OCI-LY3 (cell line): ENCODE measurements at regions not wholly inside any gene's neighbourhood (a gene's known extent, or its start where the extent isn't known, plus 50 kb on each side); places are given as distances from the start of the nearest gene placed in this dataset.

Source experiments
- H2AFZ ChIP-seq: fragments of 200-600, 300-600 bp; shearing (Covaris generic); 2 replicates; pipeline ENCODE4 v1.6.0; 2014; ENCODE audit warnings: antibody characterized with exemption, low read depth, low read length
- H3K27ac ChIP-seq: fragments of 200-600, 300-600 bp; sonication (generic); 2 replicates; pipeline ENCODE4 v1.5.1; 2014; ENCODE audit warnings: mild to moderate bottlenecking, low read length, moderate library complexity, mixed read lengths
- H3K27me3 ChIP-seq: fragments of 200-600, 300-600 bp; sonication (generic); 2 replicates; pipeline ENCODE4 v1.6.1; 2014; ENCODE audit warnings: low read depth, low read length, mixed read lengths
- H3K36me3 ChIP-seq: fragments of 200-600, 300-600 bp; sonication (generic); replicated peaks from 2 replicates; pipeline ENCODE3; 2014; ENCODE audit warnings: low read depth, low read length, mixed read lengths
- H3K4me1 ChIP-seq: fragments of 300-600, 200-600 bp; sonication (generic); 2 replicates; pipeline ENCODE4 v1.6.1; 2014; ENCODE audit warnings: low read length, mixed read lengths
- H3K4me2 ChIP-seq: fragments of 200-600, 300-600 bp; sonication (generic); 2 replicates; pipeline ENCODE4 v1.6.1; 2014; ENCODE audit warnings: low read length, mixed read lengths
- H3K4me3 ChIP-seq: fragments of 300-600, 200-600 bp; sonication (generic); 2 replicates; pipeline ENCODE4 v1.5.1; 2014; ENCODE audit warnings: antibody characterized with exemption, mild to moderate bottlenecking, low read length, moderate library complexity
- H3K79me2 ChIP-seq: fragments of 300-600, 200-600 bp; shearing (Covaris generic); 2 replicates; pipeline ENCODE4 v1.6.1; 2014; ENCODE audit warnings: mild to moderate bottlenecking, low read length, mixed read lengths
- H3K9ac ChIP-seq: fragments of 300-600, 200-600 bp; shearing (Covaris generic); 2 replicates; pipeline ENCODE4 v1.6.0; 2014; ENCODE audit warnings: mild to moderate bottlenecking, low read length, moderate library complexity
- H3K9me3 ChIP-seq: fragments of 200-600, 300-600 bp; shearing (Covaris generic); 2 replicates; pipeline ENCODE4 v1.6.1; 2014; ENCODE audit warnings: low read length, mixed read lengths; ENCODE audit not compliant: insufficient read depth
- H4K20me1 ChIP-seq: fragments of 200-600, 300-600 bp; sonication (generic); 2 replicates; pipeline ENCODE4 v1.6.1; 2016; ENCODE audit warnings: low read length, mixed read lengths; ENCODE audit not compliant: insufficient read depth
- EZH2phosphoT487 ChIP-seq: fragments of 200-600 bp; shearing (Covaris generic); IDR thresholded peaks from 2 replicates; pipeline ENCODE4 v1.6.1; 2018; ENCODE audit warnings: antibody characterized with exemption, mixed run types, low read depth
- TF ChIP-seq, protein P1 (sequence below): fragments of 200-600, 300-600 bp; sonication (generic); IDR thresholded peaks from 2 replicates; pipeline ENCODE4 v1.5.1; 2014; ENCODE audit warnings: antibody characterized with exemption, low read length, low read depth

DNA sequence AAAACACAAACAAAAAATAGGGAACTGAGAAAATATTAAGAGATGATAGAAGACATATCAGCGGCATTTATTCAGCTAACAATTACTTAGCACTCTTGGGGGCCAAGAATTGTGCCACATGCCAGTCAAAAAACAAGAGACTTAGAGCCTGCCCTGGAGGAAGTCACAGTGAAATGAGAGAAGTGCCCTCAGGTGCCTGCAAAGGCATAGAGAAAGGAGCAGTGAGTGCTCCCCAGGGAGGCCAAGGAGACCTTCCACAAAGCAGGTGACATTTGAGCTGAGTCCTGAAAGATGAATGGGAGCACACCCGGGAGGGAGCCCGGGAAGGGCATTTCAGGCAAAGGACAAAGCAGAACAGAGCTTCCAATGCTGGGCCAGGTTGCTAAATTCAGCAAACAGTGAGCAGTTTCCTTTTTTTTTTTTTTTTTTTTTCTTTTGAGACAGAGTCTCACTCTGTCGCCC lies 184.7 kb upstream of the JARID2 start:
- H2AFZ ChIP-seq: no peak overlapping the region

DNA sequence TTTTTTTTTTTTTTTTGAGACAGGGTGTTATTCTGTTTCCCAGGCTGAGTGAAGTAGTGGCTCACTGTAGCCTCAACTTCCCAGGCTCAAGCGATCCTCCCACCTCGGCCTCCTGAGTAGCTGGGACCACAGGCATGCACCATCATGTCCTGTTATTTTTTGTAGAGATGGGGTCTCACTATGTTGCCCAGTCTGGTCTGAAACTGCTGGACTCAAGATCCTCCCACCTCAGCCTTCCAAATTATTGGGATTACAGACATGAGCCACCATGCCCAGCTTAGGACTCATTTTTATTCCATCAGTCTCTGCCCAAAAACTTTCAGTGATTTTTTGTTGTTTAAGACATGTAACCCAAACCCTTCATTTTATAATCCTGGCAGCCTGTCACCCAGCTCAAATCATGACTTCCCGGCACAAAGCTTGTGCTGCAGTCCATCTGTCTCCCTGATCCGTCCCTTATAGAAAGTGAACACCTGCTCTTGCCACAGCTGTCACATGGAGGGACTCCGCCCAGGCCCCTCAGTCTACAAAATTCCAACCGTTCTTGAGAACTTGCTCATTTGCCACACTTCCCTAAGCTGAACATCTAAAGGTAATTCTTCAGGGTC lies 183.9 kb upstream of the JARID2 start:
- H3K4me2 ChIP-seq: no peak overlapping the region
- H4K20me1 ChIP-seq: no peaks in the 10 kb centered on the region
- no peak overlapping the region for H3K4me3 ChIP-seq
- H2AFZ ChIP-seq: no peak overlapping the region
- no peak for TF ChIP-seq EZH2phosphoT487
- TF ChIP-seq, protein P1, sequence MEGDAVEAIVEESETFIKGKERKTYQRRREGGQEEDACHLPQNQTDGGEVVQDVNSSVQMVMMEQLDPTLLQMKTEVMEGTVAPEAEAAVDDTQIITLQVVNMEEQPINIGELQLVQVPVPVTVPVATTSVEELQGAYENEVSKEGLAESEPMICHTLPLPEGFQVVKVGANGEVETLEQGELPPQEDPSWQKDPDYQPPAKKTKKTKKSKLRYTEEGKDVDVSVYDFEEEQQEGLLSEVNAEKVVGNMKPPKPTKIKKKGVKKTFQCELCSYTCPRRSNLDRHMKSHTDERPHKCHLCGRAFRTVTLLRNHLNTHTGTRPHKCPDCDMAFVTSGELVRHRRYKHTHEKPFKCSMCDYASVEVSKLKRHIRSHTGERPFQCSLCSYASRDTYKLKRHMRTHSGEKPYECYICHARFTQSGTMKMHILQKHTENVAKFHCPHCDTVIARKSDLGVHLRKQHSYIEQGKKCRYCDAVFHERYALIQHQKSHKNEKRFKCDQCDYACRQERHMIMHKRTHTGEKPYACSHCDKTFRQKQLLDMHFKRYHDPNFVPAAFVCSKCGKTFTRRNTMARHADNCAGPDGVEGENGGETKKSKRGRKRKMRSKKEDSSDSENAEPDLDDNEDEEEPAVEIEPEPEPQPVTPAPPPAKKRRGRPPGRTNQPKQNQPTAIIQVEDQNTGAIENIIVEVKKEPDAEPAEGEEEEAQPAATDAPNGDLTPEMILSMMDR: no peak
- H3K9ac ChIP-seq: no peak overlapping the region
- no peaks in the 10 kb centered on the region for H3K9me3 ChIP-seq
- no peak overlapping the region for H3K27ac ChIP-seq
- H3K36me3 ChIP-seq: no peaks in the 10 kb centered on the region
- H3K79me2 ChIP-seq: no peaks in the 10 kb centered on the region
- no peaks in the 10 kb centered on the region for H3K27me3 ChIP-seq
- peaks cover 13% of the 10 kb centered on the region for H3K4me1 ChIP-seq

More for the DNA sequence above, 184.7 kb upstream of the JARID2 start:
- Histone ChIP-seq H3K27me3 (no peaks in the 10 kb centered on the region), H3K4me2 (peak overlapping the region; percentile 22), H4K20me1 (no peaks in the 10 kb centered on the region), H3K27ac (no peak overlapping the region), H3K4me3 (no peak overlapping the region), H3K9ac (no peak overlapping the region), H3K4me1 (peaks cover 13% of the 10 kb centered on the region), H3K9me3 (no peaks in the 10 kb centered on the region), H3K36me3 (no peaks in the 10 kb centered on the region), H3K79me2 (no peaks in the 10 kb centered on the region)
- no peak for TF ChIP-seq EZH2phosphoT487
- TF ChIP-seq, protein P1: no peak

DNA sequence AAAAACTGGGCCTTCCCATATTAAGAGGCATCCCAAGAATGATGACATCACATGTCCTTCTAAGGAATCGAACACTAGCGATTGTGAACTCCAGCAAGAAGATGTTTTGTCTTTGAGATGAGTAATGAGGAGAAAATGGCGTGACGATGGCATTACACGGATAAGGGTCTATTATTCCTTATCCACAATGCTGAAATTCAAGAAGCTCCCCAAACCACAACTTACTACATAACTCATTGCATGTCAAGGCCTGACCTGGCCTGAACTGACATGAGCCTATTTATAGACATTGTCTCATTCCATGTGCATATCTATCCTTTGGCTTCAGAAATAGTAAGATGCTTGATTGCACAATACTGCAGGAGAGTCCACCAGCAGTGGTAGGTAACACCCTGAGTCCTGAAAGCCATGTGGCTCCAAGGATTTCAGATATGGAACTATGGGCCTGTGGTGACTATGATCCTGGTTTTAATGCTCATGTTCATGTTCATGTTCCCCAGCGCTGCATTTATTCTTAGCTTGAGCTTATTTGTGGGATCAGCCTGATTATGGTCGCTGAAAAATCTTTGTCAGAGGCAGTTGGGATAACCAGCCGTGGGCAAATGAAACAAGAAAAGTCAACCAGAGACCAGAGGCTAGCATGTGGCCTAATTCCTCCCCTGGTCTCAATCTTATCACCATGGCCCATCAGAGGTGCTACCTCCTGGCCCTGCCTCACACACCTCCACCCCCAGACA lies 183.2 kb upstream of the JARID2 start:
- H2AFZ ChIP-seq: no peak overlapping the region
- H3K4me1 ChIP-seq: peaks cover 13% of the 10 kb centered on the region
- no peaks in the 10 kb centered on the region for H3K79me2 ChIP-seq
- no peak overlapping the region for H3K9ac ChIP-seq
- no peaks in the 10 kb centered on the region for H3K9me3 ChIP-seq
- H3K36me3 ChIP-seq: no peaks in the 10 kb centered on the region
- no peaks in the 10 kb centered on the region for H3K27me3 ChIP-seq
- H3K4me3 ChIP-seq: no peak overlapping the region
- no peak overlapping the region for H3K27ac ChIP-seq
- TF ChIP-seq EZH2phosphoT487: no peak
- TF ChIP-seq, protein P1: no peak
- no peak overlapping the region for H3K4me2 ChIP-seq
- no peaks in the 10 kb centered on the region for H4K20me1 ChIP-seq

DNA sequence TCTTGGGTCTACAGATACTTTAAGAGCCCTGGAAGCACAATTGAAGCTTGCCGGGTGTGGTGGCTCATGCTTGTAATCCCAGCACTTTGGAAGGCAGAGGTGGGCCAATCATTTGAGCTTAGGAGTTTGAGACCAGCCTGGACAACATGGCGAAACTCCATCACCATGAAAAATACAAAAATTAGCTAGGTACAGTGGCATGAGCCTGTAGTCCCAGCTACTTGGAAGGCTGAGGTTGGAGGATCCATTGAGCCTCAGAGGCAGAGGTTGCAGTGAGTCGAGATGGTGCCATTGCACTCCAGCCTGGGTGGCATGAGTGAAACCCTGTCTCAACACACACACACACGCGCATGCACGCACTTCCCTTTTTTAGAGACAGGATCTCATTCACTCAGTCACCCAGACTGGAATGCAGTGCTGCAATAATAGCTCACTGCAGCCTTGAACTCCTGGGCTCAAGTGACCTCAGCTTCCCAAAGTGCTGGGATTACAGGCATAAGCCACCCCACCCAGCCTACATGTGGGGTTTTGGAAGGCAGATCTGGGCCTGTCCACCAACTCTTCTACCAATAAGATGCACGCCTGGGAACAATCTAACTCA lies 182.5 kb upstream of the JARID2 start:
- H3K79me2 ChIP-seq: no peaks in the 10 kb centered on the region
- H3K9me3 ChIP-seq: no peaks in the 10 kb centered on the region
- TF ChIP-seq EZH2phosphoT487: no peak
- TF ChIP-seq, protein P1: no peak
- H3K4me2 ChIP-seq: no peak overlapping the region
- H3K36me3 ChIP-seq: no peaks in the 10 kb centered on the region
- H3K4me1 ChIP-seq: peaks cover 13% of the 10 kb centered on the region
- H4K20me1 ChIP-seq: no peaks in the 10 kb centered on the region
- no peak overlapping the region for H3K4me3 ChIP-seq
- H3K27me3 ChIP-seq: no peaks in the 10 kb centered on the region
- no peak overlapping the region for H3K9ac ChIP-seq
- H3K27ac ChIP-seq: no peak overlapping the region
- no peak overlapping the region for H2AFZ ChIP-seq
